SK-N-DZ (cell line): ENCODE measurements at regions not wholly inside any gene's neighbourhood (a gene's known extent, or its start where the extent isn't known, plus 50 kb on each side); places are given as distances from the start of the nearest gene placed in this dataset.
"Not testable (repeated sequence)": the region's sequence is repeated elsewhere in the genome, so short reads cannot be mapped to it uniquely, and the experiment has no call there.

Experiments
- DNase-seq: peaks from one replicate; pipeline ENCODE4 v3.0.0-alpha.2; 2015; ENCODE audit warnings: low spot score

DNA sequence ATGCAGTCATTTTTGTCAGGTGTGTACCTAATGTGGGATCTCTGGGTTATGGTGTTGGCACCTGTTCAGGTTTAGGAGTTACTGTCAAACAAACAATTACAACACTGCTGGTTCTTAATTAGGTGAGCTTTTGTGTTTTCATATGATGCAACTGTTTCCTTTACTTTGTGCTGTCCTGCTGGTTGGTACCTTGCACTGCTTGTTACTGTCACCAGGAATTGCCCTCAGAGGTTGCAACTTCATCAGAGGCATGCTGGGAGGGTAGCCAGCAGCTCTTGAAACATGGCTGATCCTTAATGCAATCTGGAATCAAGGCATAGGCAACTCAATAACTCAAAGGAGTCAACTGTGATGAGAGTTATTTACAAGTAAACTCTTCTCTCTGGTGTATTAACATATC lies 400.3 kb downstream of the MIAT start:
- DNase-seq = no peak

GRCh38 chr22:27060190-27060589 lies 402.8 kb downstream of the MIAT start:
- DNase-seq = no peak

DNA sequence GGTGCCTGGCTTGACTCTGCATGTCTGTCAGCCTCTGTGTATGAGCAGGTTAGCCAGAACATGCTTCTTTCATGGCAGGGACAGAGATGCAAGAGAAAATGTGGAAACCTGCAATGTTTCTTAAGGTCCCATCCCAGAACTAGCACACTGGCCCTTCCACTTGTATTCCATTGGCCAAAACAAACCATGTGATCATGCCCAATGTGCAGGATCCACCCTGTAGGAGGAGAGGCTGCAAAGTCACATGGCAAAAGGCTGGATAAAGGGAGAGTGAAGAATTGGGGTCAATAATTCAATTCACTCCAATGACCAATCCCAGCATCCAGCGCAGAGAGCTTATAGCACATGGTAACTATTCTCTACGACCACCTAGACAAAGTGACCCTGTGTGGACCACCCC lies 405.5 kb downstream of the MIAT start:
- DNase-seq = no peak

DNA sequence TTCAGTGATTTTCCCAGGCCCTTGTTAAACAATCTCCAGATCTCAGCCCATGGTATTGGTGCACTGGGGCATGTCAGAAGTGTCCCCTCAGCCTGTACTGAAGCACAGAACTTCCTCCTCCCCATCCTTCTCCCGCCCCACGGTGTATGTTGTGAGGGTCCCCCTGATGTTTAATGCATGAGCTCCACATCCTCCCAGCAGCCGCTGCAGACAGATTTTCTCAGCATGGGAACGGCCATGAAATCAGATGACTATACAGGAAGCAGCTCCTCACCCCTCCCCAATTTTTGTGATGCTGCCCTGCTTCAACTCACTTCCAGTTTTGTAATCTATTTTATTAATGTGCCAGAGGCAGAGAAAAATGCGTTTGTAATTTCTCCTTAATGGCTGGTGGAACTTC lies 406.0 kb downstream of the MIAT start:
- DNase-seq = no peak

DNA sequence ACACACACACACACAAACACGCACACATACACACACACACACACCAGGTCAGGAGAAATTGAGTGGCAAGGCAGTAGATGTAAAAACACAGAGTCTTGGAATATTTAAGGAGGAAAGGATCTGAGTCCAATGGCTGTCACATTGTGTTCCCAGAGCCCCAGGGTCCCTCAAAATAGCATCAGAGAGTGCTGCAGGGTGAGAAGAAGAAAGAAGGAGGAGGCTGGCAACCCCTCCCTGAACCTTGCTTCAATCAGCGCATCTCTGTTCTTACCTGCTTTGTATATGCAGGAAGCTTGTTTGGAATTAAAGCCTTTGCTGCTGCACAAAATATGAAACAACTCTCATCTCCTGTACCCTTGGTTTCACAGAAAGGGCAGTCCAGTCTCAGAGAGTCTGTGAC lies 406.5 kb downstream of the MIAT start:
- no peak for DNase-seq

DNA sequence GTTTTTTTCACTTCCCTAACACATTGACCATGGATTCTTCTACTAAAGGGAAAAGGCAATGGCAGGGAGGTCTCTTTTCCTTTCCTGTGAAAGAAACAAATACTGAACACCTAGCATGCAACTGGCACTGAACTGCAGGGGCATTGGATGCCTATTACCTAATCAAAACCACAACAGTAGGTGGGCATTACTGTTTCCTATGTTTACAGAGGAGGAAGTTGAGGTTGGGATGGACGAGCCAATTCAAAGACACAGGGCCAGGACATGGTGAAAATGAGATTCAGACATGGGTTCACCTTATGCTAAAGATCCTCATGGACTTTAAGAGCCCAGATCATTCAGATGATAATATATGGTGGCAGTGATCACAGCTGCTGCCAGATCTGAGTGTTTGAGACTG lies 407.0 kb downstream of the MIAT start:
- no peak for DNase-seq

DNA sequence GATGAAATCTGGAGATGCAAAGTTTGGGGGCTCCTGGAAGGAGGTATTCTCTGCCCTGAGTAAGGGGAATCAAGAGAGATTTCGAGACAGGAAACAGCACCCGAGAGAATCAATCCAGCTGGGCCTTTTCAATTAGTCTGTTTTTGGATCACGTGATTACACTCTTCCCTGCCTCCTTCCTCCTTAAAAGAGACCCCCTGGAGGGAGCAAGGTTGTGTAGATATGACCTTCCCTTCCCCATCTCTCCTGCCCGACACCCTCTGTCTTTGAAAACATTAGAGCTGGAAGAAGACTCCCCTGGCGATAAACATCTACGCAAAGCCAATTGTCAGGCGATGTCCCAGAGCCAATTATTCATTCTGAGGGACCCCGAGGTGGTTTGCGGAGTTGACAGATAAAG lies 407.9 kb downstream of the MIAT start:
- no peak for DNase-seq

DNA sequence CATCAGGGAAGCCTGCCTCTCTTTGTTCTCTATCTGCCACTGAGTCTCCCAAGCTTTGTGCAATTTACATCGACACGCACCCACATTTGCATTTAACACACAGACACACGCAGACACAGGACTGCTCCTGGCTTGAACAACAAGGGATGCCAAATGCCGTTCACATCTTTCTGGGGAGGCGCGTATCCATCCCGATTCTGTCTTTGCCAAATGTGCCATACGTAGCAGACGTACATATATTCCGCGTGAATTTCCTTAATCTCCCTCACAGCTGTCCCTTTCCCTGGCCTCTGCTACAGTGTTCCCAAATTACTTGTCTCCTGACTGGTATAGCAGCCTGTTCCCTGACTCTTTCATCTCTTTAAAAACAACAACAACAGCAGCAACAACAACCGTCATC lies 409.5 kb downstream of the MIAT start:
- no peak for DNase-seq

DNA sequence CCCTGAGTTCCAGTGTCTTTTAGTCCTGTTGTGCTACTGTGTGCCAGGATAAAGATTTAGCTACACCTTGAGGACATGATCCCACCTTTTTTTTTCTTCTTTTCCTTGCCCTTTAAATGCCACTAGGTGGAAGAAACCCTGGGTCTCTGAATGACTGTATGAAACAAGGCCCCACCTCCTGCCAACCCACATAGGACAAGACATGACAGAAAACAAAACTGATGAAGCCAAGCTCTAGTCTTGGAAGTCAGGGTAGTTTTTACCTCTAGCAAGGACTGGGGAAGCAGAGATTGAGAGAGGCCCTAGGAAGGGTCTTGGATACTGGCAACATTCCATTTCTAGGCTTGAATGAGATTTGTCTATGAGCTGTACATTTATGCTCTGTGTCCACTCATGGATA lies 410.7 kb downstream of the MIAT start:
- DNase-seq = no peak

DNA sequence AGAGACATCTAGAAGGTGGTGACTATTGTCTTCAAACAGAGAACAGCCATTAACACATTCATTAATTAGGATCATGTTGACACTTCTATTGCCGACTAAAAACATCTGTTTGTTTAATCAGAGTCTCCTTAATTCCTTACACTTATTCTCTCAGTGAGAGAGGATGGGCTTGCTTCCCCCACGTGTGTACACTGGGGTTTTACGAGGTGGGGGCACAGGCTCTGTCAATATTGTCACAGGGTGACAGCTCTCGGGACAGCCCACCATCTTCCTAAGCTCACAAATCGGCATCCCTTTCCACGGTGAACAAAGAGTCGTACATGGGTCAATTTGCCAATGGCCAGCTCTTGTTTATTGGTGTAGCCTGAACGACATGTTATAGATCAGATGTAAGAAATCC lies 413.2 kb downstream of the MIAT start:
- DNase-seq = no peak

GRCh38 chr22:27073601-27074425 lies 416.4 kb downstream of the MIAT start:
- DNase-seq = no peak

- no peak for DNase-seq
Observed at GRCh38 chr22:27075028-27075678, 417.8 kb downstream of the MIAT start.

DNA sequence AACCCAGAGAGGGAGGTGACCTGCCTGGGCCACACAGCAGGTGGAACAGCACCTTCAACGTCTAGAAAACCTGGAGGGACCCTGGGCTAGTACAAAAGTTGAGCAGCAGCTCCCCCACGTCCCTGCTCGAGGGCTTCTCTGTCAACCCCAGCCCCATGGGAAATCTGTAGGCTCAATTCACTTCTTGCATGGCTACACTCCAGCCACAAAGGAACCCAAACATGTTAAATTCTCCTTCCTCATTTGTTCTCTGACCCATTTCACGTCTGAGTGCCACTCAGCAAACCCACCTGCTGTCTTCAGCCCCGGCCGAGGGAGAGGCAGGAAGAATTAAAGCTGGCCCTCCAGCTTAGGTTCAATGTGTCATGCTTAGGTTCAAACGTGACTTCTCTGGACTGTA lies 418.5 kb downstream of the MIAT start:
- DNase-seq = no peak

DNA sequence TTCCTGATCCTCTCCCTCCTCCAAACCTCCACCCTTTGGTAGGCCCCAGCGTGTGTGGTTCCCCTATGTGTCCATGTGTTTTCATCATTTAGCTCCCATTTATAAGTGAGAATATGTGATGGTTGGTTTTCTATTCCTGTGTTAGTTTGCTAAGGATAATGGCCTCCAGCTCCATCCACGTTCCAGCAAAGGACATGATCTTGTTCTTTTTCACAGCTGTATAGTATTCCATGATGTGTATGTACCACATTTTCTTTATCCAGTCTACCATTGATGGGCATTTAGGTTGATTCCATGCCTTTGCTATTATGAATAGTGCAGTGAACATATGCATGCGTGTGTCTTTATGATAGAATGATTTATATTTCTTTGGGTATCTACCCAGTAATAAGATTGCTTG lies 420.7 kb downstream of the MIAT start:
- not testable (repeated sequence) for DNase-seq

DNA sequence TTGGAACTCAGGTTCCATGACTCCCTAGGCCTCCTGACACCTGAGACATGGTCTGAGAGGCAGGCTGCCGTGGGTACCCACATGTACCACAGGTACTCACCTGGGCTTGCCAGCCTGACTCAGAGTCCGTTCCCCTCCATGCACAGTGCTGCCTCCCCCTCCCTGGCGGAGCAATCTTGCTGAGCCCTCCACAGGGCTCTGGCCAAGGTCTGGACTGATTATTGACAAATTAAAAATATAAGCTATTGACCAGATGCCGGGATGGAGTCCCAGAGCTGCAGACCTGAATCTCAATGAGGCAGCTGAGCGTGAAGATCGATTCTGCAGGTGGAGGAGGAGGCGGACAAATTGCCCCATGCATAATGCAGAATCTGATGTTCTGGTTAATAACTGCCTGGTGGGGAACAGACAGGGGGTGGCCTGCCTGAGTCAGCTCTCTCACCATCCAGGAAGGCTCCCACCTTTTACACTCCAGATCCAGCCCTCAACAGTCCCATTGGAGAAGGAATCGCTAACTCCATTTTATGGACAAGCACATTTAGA lies 422.7 kb downstream of the MIAT start:
- DNase-seq = no peak

- no peak for DNase-seq
Observed at GRCh38 chr22:27080863-27081262, 423.5 kb downstream of the MIAT start.

DNA sequence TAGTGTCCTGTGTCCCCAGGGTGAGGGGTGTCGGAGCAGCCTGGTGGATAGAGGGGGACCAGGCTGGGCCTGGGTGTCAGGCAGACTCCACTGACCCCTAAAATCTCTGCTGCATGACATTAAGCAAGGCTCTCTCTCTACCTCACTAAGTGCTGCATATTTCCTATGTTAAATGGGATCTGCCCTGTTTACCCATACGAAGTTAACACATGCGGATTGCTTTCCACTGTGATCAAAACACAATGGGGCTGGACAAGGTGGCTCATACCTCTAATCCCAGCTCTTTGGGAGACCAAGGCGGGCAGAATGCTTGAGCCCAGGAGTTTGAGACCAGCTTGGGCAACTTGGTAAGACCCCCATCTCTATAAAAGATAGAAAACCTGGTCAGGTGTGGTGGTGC lies 426.2 kb downstream of the MIAT start:
- DNase-seq = no peak

- no peak for DNase-seq
Observed at GRCh38 chr22:27084130-27084529, 426.7 kb downstream of the MIAT start.

DNA sequence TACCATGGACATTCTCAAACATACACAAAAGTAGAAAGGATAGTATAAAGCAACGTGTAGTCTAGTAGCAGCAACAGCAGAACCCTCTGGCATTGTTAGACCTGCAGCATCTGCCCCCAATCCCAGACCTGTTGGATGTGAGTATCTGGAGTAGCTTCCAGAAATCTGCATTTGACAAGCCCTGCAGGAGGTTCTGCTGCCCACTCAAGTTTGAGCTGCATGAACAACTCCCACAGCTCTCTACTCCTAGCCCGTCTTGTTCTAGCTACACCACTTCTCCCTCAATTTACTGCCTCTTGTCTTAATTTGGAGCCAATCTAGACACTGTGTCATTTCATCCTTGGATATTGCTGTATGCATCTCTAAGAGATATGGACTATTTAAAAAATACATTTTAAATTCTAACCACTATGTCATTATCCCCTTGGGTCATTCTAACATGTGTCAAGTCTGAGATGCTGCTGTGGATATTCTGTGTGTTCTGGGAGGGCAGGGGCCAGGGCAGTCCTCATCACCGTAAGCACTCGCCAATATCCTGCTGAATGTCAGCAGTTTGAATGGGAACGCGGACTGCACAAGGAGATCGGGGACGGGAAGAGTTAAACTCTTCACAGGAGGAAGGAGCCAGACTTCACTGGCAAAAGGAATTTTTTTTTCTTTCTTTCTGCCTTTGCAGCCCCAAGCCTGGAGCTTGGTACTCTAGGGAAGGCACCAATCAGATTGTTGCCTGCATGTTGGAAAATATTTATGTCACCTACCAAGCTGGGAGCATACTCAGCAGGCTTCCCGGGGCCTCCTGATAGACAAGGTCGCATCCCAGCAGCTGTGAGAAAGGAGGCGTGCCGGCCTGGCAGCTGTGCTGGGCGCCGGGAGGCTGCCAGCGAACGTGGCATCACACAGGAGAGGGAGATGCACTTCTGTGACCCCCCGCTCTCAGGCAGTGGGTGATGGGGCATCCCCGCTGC lies 429.0 kb downstream of the MIAT start:
- DNase-seq = no peak

GRCh38 chr22:27087051-27087450 lies 429.7 kb downstream of the MIAT start:
- DNase-seq = no peak

- no peak for DNase-seq
Observed at GRCh38 chr22:27088026-27088425, 430.6 kb downstream of the MIAT start.

DNA sequence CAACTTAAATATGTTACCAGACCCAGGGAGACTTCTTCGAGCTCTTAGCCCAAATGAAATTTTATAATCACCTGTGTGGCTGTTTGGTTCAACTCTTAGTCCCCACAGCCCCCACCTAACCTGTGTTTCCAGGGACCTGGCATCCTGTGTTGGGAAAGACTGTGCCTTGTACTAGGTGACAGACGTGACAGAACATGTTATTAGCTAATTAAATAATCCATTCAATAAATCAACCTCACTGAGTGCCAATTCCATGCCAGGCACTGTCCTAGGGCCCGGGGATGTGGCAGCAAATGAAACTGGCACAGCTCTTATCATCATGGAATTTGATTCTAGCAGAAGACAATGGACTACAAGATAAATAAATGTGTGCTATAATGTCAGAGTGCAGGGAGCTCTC lies 431.9 kb downstream of the MIAT start:
- DNase-seq = no peak
